ENCODE measurements at regions not wholly inside any gene's neighbourhood (a gene's known extent, or its start where the extent isn't known, plus 50 kb on each side); places are given as distances from the start of the nearest gene placed in this dataset.

GRCh38 chr12:77344651-77345050, 279.3 kb upstream of the E2F7 start:
- TF ChIP-seq CTCF (conservative IDR thresholded peaks at IDR 0.05) (no peak), ZFX (IDR thresholded peaks at IDR 0.05) (no peak)
